HCT116 (cell line): ENCODE measurements at regions not wholly inside any gene's neighbourhood (a gene's known extent, or its start where the extent isn't known, plus 50 kb on each side); places are given as distances from the start of the nearest gene placed in this dataset.

Experiments
- ATAC-seq: fragments of 200-7000 bp; cut with Tn5 transposase; 2 replicates; pipeline ENCODE4 v1.9.1; 2020; ENCODE audit warnings: mild to moderate bottlenecking, moderate library complexity
- BruUV-seq: library from RNA; stranded (reverse); fragments of 400-500 nt; replicated peaks from 2 replicates; lab custom pipeline; 2021; lab: Mats Ljungman, UMichigan
- CTCF ChIA-PET: fragments of 300-600 bp; sonication (Branson Sonifier 250); formaldehyde crosslinking; loops from one replicate; lab custom pipeline; 2021; ENCODE audit warnings: antibody characterized with exemption; lab: Charles Lee
- POLR2A ChIA-PET: fragments of 300-600, 350-600 bp; sonication (Branson Sonifier 250); formaldehyde crosslinking; loops from one replicate; lab custom pipeline; 2021; ENCODE audit warnings: antibody characterized with exemption; lab: Charles Lee
- RAD21 ChIA-PET, 2 experiments: fragments of 300-600 bp; sonication (Branson Sonifier 250); formaldehyde crosslinking; loops; one replicate each; lab custom pipeline; 2023; ENCODE audit warnings: low total read pairs in 2 of 2; ENCODE audit not compliant: uncharacterized antibody in 2 of 2, unreplicated experiment in 2 of 2, low non-redundant PET in 1 of 2; lab: Charles Lee
- DNase-seq: peaks from one replicate; pipeline ENCODE4 v3.0.0-alpha.2; 2010; ENCODE audit warnings: low read depth, low spot score
- H2AFZ ChIP-seq: fragments of 200-600 bp; shearing (Covaris generic), sonication (generic); 2 replicates; pipeline ENCODE4 v1.6.1; 2017; ENCODE audit warnings: low read depth, mixed run types, mixed read lengths, antibody characterized with exemption, low read length; ENCODE audit not compliant: poor library complexity, severe bottlenecking
- H3K27ac ChIP-seq: 2 replicates; pipeline ENCODE4 v1.5.1; 2012; ENCODE audit warnings: low read depth, low read length
- H3K27me3 ChIP-seq: fragments of 200-600 bp; sonication (generic); 2 replicates; pipeline ENCODE4 v1.6.1; 2016; ENCODE audit warnings: mixed run types, low read length, mixed read lengths; ENCODE audit not compliant: insufficient read depth
- H3K36me3 ChIP-seq, 2 experiments: fragments of 200-500 bp in 1 of 2; fragments of 200-600 bp in 1 of 2; sonication (Bioruptor generic) in 1 of 2; sonication (generic) in 1 of 2; 2 replicates each; pipeline versions ENCODE4 v1.5.1 to v1.6.1; 2014 to 2016; ENCODE audit warnings: low read length in 2 of 2, inconsistent platforms in 1 of 2, mixed read lengths in 1 of 2, mixed run types in 1 of 2; ENCODE audit not compliant: insufficient read depth in 2 of 2, control insufficient read depth in 1 of 2
- H3K4me1 ChIP-seq, 2 experiments: fragments of 200-600 bp in 1 of 2; sonication (generic) in 1 of 2; 2 replicates each; pipeline versions ENCODE4 v1.5.1 to v1.6.1; 2012 to 2017; ENCODE audit warnings: low read length in 2 of 2, inconsistent platforms in 1 of 2, mild to moderate bottlenecking in 1 of 2, mixed read lengths in 1 of 2, mixed run types in 1 of 2, moderate library complexity in 1 of 2; ENCODE audit not compliant: insufficient read depth in 2 of 2, control insufficient read depth in 1 of 2
- H3K4me2 ChIP-seq: fragments of 200-600 bp; sonication (generic); 2 replicates; pipeline ENCODE4 v1.6.1; 2017; ENCODE audit warnings: mixed run types, low read length, mixed read lengths
- H3K4me3 ChIP-seq, 2 experiments: fragments of 200-600 bp in 1 of 2; sonication (generic) in 1 of 2; replicated peaks in 1 of 2; 2 replicates each; pipeline ENCODE4 v1.5.1; 2011 to 2016; ENCODE audit warnings: low read length in 2 of 2, control low read depth in 1 of 2, low read depth in 1 of 2, mild to moderate bottlenecking in 1 of 2, mixed read lengths in 1 of 2, mixed run types in 1 of 2
- H3K79me2 ChIP-seq: fragments of 200-600 bp; sonication (generic); 2 replicates; pipeline ENCODE4 v1.6.1; 2017; ENCODE audit warnings: mild to moderate bottlenecking, mixed run types, low read length, moderate library complexity, mixed read lengths; ENCODE audit not compliant: insufficient read depth
- H3K9ac ChIP-seq: fragments of 200-600 bp; sonication (generic); 2 replicates; pipeline ENCODE4 v1.6.1; 2016; ENCODE audit warnings: low read length, mixed read lengths
- H3K9me2 ChIP-seq: fragments of 200-600 bp; sonication (generic), shearing (Covaris generic); 2 replicates; pipeline ENCODE4 v1.6.1; 2017; ENCODE audit warnings: mixed run types, mild to moderate bottlenecking, moderate library complexity; ENCODE audit not compliant: insufficient read depth
- H3K9me3 ChIP-seq, 2 experiments: fragments of 200-500 bp in 1 of 2; fragments of 200-600 bp in 1 of 2; sonication (Bioruptor generic) in 1 of 2; sonication (generic) in 1 of 2; 2 replicates each; pipeline ENCODE4 v1.6.1; 2014 to 2017; ENCODE audit warnings: low read length in 2 of 2, mixed read lengths in 2 of 2, inconsistent platforms in 1 of 2, low read depth in 1 of 2, mild to moderate bottlenecking in 1 of 2, mixed run types in 1 of 2, moderate library complexity in 1 of 2; ENCODE audit not compliant: control insufficient read depth in 1 of 2, insufficient read depth in 1 of 2
- H4K20me1 ChIP-seq: fragments of 200-600 bp; sonication (generic), shearing (Covaris generic); 2 replicates; pipeline ENCODE4 v1.6.1; 2017; ENCODE audit warnings: mixed run types, mild to moderate bottlenecking, moderate library complexity; ENCODE audit not compliant: insufficient read depth
- ATF3 ChIP-seq: IDR thresholded peaks from 2 replicates; pipeline ENCODE4 v1.6.1; 2012
- CTCF ChIP-seq, 3 experiments: fragments of 200-600 bp in 1 of 3; sonication (generic) in 1 of 3; IDR thresholded peaks in 2 of 3; conservative IDR thresholded peaks in 1 of 3; 2 replicates each; pipeline ENCODE4 v1.5.1; 2012 to 2017; ENCODE audit warnings: low read depth in 2 of 3, low read length in 2 of 3, antibody characterized with exemption in 1 of 3, borderline replicate concordance in 1 of 3, control low read depth in 1 of 3, mild to moderate bottlenecking in 1 of 3, mixed read lengths in 1 of 3, mixed run types in 1 of 3, moderate library complexity in 1 of 3; ENCODE audit not compliant: insufficient read depth in 1 of 3
- EGR1 ChIP-seq: IDR thresholded peaks from 2 replicates; pipeline ENCODE4 v1.6.1; 2012; ENCODE audit warnings: low read depth
- ELF1 ChIP-seq: IDR thresholded peaks from 2 replicates; pipeline ENCODE4 v1.6.1; 2012; ENCODE audit warnings: low read depth, borderline replicate concordance
- EZH2phosphoT487 ChIP-seq: fragments of 200-600 bp; IDR thresholded peaks from 2 replicates; pipeline ENCODE4 v1.6.1; 2018; ENCODE audit warnings: antibody characterized with exemption, borderline replicate concordance
- POLR2A ChIP-seq: IDR thresholded peaks from 2 replicates; pipeline ENCODE4 v1.7.0; 2011; ENCODE audit warnings: borderline replicate concordance; ENCODE audit not compliant: insufficient read depth, insufficient read length; ENCODE audit errors: extremely low read depth
- REST ChIP-seq: IDR thresholded peaks from 2 replicates; pipeline ENCODE4 v1.6.1; 2012; ENCODE audit warnings: low read depth
- SIN3A ChIP-seq: IDR thresholded peaks from 2 replicates; pipeline ENCODE4 v1.6.1; 2012; ENCODE audit warnings: low read depth
- YY1 ChIP-seq: IDR thresholded peaks from 2 replicates; pipeline ENCODE4 v1.6.1; 2011; ENCODE audit warnings: low read length, low read depth, moderate library complexity, mild to moderate bottlenecking; ENCODE audit not compliant: insufficient replicate concordance; ENCODE audit errors: extremely low read depth
- ZBTB33 ChIP-seq: IDR thresholded peaks from 2 replicates; pipeline ENCODE4 v1.6.1; 2011; ENCODE audit warnings: mild to moderate bottlenecking, low read length, moderate library complexity; ENCODE audit not compliant: insufficient replicate concordance; ENCODE audit errors: extremely low read depth
- ZFX ChIP-seq: fragments of 450-650 bp; IDR thresholded peaks from 2 replicates; pipeline ENCODE4 v1.6.1; 2017
- intact Hi-C: fragments of 100-400 bp; cut with micrococcal nuclease; formaldehyde crosslinking; loops from 2 replicates; pipeline ENCODE4 v1.10.0; 2022

- TF ChIP-seq POLR2A (no peak), ZBTB33 (no peak), SIN3A (no peak), EZH2phosphoT487 (no peak), ZFX (no peak), ELF1 (no peak), REST (no peak), CTCF (IDR thresholded peaks at IDR 0.05 in 2 of 3, conservative IDR thresholded peaks at IDR 0.05 in 1 of 3; ENCODE audit: borderline replicate concordance in 1 of 3, insufficient read depth in 1 of 3, low read depth in 2 of 3, low read length in 2 of 3) (no peak), YY1 (no peak), ATF3 (no peak), EGR1 (no peak)
- DNase-seq = no peak
- Histone ChIP-seq H4K20me1 (no peaks in the 10 kb centered on the region), H2AFZ (no peak overlapping the region), H3K4me2 (no peak overlapping the region), H3K9ac (no peak overlapping the region), H3K36me3 (no peaks in the 10 kb centered on the region), H3K79me2 (no peaks in the 10 kb centered on the region), H3K9me2 (no peaks in the 10 kb centered on the region), H3K4me3 (no peak overlapping the region), H3K9me3 (no peaks in the 10 kb centered on the region), H3K27me3 (no peaks in the 10 kb centered on the region), H3K27ac (no peak overlapping the region), H3K4me1 (no peaks in the 10 kb centered on the region)
- ATAC-seq = no peak
- CTCF ChIA-PET = no interaction called here
- RAD21 ChIA-PET = no interaction called here
- intact Hi-C loops = no loop called here
- POLR2A ChIA-PET = no interaction called here
- BruUV-seq = no TSS peak
Observed at GRCh38 chr6:118744261-118744941, 93.0 kb upstream of the CEP85L start.
